ENCODE measurements at regions not wholly inside any gene's neighbourhood (a gene's known extent, or its start where the extent isn't known, plus 50 kb on each side); places are given as distances from the start of the nearest gene placed in this dataset.

GRCh38 chr15:26017665-26018064 is 154.5 kb upstream of the ATP10A start:
- TF ChIP-seq CTCF (IDR thresholded peaks at IDR 0.05; ENCODE audit: poor library complexity) (no peak), EZH2 (IDR thresholded peaks at IDR 0.05; ENCODE audit: borderline replicate concordance) (no peak), EZH2phosphoT487 (IDR thresholded peaks at IDR 0.05; ENCODE audit: low read depth, severe bottlenecking, unreplicated experiment) (no peak)

Measured in hepatocyte (in vitro differentiated cells).